Cerebellar cortex (tissue), 1 donor: ENCODE measurements at regions not wholly inside any gene's neighbourhood (a gene's known extent, or its start where the extent isn't known, plus 50 kb on each side); places are given as distances from the start of the nearest gene placed in this dataset.

Experiments
- DNase-seq: peaks from one replicate; pipeline ENCODE4 v3.0.0-alpha.2; 2015; ENCODE audit warnings: low spot score

DNA sequence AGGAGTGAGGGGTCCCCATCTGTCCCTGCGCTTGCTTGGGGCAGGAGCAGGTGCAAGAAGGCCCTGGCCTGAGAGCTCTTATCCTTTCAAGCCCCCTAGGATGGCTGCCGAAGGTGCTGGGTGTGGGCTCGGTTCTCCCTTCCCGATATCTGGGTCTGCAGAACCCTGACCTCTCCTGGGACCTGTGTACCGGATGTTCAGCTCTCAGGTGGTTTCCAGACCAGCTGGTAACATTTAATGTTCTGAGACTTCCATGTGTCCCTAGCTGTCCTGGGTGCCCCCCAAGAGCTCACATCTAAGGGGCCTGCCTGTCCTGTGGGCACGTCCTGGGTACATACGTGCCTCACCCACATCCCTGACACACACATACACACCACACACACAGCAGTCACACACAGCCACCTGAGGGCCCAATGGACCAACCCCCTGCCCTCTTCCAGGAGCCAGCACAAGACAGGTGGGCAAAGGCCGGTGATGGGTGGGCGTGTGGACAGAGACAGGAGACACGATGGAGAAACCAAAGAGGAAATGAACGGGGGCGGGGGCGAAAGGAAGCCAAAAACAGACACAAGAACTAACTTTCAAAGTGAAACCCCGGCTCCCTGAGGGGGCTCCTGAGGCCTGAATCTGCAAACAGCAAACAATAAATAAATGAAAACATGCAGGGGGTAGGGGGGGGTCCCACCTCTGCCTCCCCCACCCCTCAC lies 124.3 kb downstream of the PTPRS start:
- no peak for DNase-seq

DNA sequence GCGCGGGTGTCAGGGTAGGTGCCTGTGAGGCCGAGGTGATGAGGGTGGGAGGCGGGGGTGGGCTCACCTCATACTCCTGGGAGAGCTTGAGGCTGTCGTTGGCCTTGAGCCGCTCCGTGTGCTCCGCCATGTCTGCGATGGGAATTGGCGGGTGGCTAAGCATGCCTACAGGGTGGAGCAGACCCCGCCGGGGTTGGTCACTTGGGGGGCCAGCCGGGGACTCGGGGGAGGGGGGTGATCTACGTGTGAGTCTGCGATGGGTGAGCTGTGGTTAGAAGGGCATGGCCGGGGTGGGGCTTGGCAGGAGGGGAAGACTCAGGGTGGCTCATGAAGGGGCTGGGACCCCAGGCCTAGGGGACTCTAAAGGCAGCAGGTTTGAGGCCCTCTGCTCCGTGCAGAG lies 125.2 kb downstream of the PTPRS start:
- DNase-seq, result no peak

DNA sequence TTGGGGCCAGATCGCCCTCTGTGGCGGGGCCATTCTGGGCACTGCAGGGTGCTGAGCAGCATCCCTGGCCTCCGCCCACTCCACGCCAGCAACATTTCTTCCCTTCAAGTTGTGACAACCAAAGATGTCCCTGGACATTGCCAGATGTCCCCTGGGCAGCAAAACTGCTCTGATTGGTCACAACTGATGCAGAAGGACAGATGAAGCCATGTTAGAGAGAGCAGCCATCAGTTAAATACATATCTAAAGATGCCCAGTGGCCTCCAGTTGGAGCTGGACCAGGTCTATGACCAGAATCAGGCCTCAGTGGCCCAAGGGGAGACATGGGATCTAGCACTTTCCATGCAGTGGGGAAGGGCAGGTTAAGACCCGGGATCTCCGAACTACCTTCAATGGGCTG lies 125.7 kb downstream of the PTPRS start:
- no peak for DNase-seq

- DNase-seq, result no peak
Measured at GRCh38 chr19:5214371-5214770, 126.2 kb downstream of the PTPRS start.

DNA sequence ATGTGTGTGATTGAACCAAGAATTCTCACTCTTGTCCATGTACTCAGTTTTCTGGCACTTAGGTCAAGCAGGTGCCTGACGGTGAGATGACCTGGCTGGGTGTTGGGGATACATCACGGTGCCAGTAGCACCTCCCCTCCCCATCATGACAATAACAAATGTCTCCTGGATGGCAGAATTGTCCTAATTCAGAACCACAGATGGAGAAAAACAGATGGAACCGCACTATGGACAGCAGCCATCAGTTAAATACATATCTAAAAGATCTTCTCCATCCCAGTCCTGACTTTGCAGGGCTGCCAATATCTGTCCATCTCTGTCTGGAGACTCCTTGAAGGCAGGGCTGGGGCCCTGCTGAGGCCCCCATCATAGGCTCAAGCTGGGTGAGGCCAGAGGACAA lies 126.9 kb downstream of the PTPRS start:
- no peak for DNase-seq

DNA sequence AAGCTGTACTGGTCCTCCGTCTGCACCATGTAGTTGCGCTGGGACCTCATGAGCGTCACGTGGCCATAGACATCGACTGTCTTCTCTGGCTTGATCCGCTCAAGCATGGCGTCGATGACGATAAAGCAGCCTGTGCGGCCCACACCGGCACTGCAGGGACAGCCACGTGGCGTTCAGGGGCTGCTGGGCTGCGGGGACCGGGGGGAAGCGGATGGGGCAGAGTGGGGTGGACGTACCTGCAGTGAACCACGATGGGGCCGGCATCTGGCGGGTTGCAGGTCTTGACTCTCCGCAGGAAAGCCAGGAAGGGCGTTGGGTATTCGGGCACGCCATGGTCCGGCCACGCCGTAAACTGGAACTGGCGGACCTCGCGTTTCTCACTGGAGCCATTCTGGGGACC lies 128.5 kb downstream of the PTPRS start:
- DNase-seq, result no peak

GRCh38 chr19:5211217-5211822 lies 129.3 kb downstream of the PTPRS start:
- DNase-seq, result no peak

GRCh38 chr19:5210556-5210955 lies 130.1 kb downstream of the PTPRS start:
- DNase-seq, result no peak

DNA sequence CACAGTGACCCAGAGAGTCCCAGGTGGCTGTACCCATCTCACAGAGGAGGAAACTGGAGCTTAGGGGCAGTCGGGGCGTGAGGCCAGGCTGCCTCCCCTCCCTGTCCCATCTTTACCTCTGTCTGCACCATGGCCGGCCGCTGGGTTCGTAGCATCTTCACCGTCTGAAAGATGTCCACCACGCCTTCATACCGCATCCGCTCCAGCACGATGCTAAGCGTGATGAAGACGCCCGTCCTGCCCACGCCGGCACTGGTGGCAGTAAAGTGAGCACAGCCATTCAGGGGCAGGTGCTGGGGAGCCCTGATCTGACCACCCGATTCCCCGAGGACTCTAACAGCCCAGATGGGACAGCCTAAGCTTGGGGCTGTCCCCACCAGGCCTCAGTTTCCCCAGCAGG lies 132.8 kb downstream of the PTPRS start:
- DNase-seq, result no peak

- DNase-seq, result no peak
Measured at GRCh38 chr19:5206751-5207075, 133.9 kb downstream of the PTPRS start.

DNA sequence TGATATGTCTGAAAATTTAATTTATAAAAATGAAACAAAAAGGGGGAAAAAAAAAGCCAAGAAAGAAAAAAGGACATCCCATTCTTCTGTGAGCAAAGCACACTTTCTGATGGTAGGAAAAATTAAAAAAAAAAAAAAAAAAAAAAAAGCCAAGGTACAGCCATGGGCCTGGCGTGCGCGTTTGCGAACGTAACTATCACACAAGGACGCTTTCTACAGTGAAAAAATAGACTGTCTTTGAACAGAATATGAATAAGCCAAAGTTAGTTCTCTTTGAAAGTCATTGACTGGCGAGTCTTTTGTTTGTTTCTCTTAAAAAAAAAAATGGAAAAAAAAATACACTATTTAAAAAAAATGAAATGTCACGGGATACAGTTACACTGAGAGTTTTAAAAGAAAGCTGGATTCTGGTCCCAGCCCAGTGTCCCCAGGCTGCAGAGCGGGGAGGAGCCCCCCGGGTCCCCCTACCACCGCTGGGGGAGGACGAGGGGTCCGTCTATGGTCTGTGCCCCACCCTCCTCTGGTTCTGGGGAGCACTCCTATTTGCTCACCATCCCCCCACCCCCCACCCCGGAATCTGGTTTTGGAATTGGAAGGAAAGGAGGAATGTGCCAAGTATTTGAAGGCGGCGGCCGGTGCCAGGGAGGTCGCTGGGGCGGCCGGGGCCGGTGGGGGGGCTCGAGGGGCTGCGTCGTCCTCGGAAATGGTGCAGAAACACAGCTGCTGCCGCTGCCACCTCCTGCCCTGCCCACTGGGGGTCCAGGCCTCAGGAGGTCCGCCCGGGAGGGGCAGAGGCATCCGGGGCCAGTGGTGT lies 134.5 kb downstream of the PTPRS start:
- no peak for DNase-seq

DNA sequence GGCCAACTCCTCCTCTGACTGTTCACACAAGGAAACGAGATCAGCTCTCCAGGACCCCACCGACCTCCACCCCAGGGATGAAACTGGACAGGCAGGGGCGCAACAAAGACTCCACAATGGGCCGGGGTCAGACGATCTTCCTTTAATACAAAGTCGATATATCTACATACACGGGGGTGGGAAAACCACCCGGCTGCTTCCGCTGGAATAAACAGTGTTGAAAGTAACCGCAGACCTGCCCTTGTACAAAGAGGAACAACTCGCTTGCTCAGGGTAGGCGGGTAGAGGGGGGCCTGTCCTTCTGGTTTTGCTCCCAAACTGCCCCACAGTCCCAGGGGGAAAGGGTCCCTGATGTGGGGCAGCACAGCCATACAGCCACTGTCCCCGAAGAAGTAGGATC lies 135.2 kb downstream of the PTPRS start:
- DNase-seq, result no peak

GRCh38 chr19:5204212-5204611 lies 136.4 kb downstream of the PTPRS start:
- DNase-seq, result no peak
